CD8-positive, alpha-beta memory T cell (primary cell): ENCODE measurements at regions not wholly inside any gene's neighbourhood (a gene's known extent, or its start where the extent isn't known, plus 50 kb on each side); places are given as distances from the start of the nearest gene placed in this dataset.

Experiments
- CTCF ChIA-PET: fragments of 350-600 bp; sonication (Branson Sonifier 250); formaldehyde crosslinking; loops from one replicate; lab custom pipeline; 2021; ENCODE audit warnings: antibody characterized with exemption; lab: Charles Lee
- POLR2A ChIA-PET: fragments of 350-600 bp; sonication (Branson Sonifier 250); formaldehyde crosslinking; loops from one replicate; lab custom pipeline; 2021; ENCODE audit warnings: antibody characterized with exemption; lab: Charles Lee
- DNase-seq, 5 donors: peaks; one replicate each; pipeline versions ENCODE4 v3.0.0 to v3.0.0-alpha.2; 2020 to 2022; ENCODE audit warnings: mixed read lengths in 1 of 5
- H3K27ac ChIP-seq: one replicate; pipeline ENCODE4 v1.7.0; 2013; ENCODE audit warnings: low read depth, mild to moderate bottlenecking, low read length, moderate library complexity
- H3K27me3 ChIP-seq: 2 replicates; pipeline ENCODE4 v1.7.0; 2013; ENCODE audit warnings: low read length, mild to moderate bottlenecking; ENCODE audit not compliant: insufficient read depth, poor library complexity, severe bottlenecking
- H3K36me3 ChIP-seq: 2 replicates; pipeline ENCODE4 v1.7.0; 2013; ENCODE audit warnings: mild to moderate bottlenecking, low read length, moderate library complexity; ENCODE audit not compliant: insufficient read depth
- H3K4me1 ChIP-seq: 2 replicates; pipeline ENCODE4 v1.7.0; 2013; ENCODE audit warnings: mild to moderate bottlenecking, low read length, moderate library complexity; ENCODE audit not compliant: insufficient read depth
- H3K4me3 ChIP-seq: 2 replicates; pipeline ENCODE4 v1.7.0; 2013; ENCODE audit warnings: mild to moderate bottlenecking, low read length
- H3K9me3 ChIP-seq: 2 replicates; pipeline ENCODE4 v1.7.0; 2013; ENCODE audit warnings: mild to moderate bottlenecking, low read length
- H3K27ac Mint-ChIP-seq, 8 donors: one replicate each; pipeline ENCODE4 v1.8.0; 2020 to 2021; ENCODE audit warnings: mixed read lengths in 8 of 8, mild to moderate bottlenecking in 6 of 8, inconsistent platforms in 3 of 8, moderate library complexity in 3 of 8
- H3K27me3 Mint-ChIP-seq, 2 donors: one replicate each; pipeline ENCODE4 v1.8.0; 2020 to 2021; ENCODE audit warnings: mixed read lengths in 2 of 2, mild to moderate bottlenecking in 1 of 2, moderate library complexity in 1 of 2
- H3K36me3 Mint-ChIP-seq, 3 donors: one replicate each; pipeline ENCODE4 v1.8.0; 2020 to 2021; ENCODE audit warnings: mixed read lengths in 3 of 3, inconsistent platforms in 1 of 3, mild to moderate bottlenecking in 1 of 3
- H3K4me1 Mint-ChIP-seq, 3 donors: one replicate each; pipeline ENCODE4 v1.8.0; 2020 to 2021; ENCODE audit warnings: mixed read lengths in 3 of 3, inconsistent platforms in 1 of 3, mild to moderate bottlenecking in 1 of 3
- H3K4me3 Mint-ChIP-seq, 7 donors: one replicate each; pipeline ENCODE4 v1.8.0; 2020 to 2021; ENCODE audit warnings: mixed read lengths in 7 of 7, mild to moderate bottlenecking in 6 of 7, moderate library complexity in 4 of 7, inconsistent platforms in 2 of 7
- H3K9me3 Mint-ChIP-seq, 5 donors: one replicate each; pipeline ENCODE4 v1.8.0; 2020 to 2022; ENCODE audit warnings: mixed read lengths in 5 of 5, mild to moderate bottlenecking in 3 of 5, moderate library complexity in 2 of 5, inconsistent platforms in 1 of 5

DNA sequence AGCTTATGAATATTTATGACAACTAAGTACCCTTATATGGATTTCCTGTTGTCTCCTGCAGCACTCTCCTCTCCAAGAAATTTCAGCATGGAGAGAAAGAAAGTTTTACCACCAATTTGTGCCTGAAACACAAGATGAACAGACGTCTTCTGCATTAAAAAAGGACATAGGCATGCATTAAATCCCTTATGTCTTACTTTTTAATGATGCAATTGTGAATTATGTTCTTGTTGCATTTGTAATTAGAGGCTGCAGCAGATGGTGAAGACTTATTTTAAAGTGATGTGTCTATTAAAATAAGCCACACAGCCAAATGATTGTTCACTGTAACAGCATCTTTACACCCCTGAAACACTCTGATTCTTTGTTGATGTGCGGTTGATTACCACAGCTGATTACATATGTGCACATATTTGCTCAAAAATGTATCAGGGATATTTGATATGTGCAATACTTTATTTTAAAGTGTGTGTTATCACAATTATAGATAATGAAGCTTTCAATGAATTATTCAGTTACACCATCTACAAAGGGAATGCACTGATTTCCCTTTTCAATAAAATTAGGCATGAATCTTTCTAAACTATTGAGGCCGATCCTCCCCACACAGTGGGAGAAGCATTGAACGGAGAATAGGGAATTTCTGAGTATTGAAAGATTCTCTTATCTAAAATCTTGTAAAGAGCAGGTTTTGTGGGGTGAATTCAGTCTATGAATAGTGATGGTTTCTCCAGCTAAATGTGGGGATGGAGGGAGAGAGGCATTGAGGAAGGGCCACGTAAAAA is 585.1 kb downstream of the SLC4A3 start:
- Mint-ChIP-seq H3K9me3 (peaks cover 0 to 2% (median 0%) of the 10 kb centered on the region in 5 donors), H3K4me3 (no peak overlapping the region), H3K27me3 (peaks cover 0 to 4% of the 10 kb centered on the region in 2 donors), H3K27ac (no peak overlapping the region), H3K36me3 (no peaks in the 10 kb centered on the region), H3K4me1 (no peaks in the 10 kb centered on the region)
- H3K27me3 ChIP-seq = no peaks in the 10 kb centered on the region
- ChIA-PET POLR2A (no interaction called here), CTCF (no interaction called here)
- H3K9me3 ChIP-seq = no peaks in the 10 kb centered on the region
- H3K4me3 ChIP-seq = no peak overlapping the region
- no peak for DNase-seq
- no peaks in the 10 kb centered on the region for H3K4me1 ChIP-seq
- no peak overlapping the region for H3K27ac ChIP-seq
- no peaks in the 10 kb centered on the region for H3K36me3 ChIP-seq

DNA sequence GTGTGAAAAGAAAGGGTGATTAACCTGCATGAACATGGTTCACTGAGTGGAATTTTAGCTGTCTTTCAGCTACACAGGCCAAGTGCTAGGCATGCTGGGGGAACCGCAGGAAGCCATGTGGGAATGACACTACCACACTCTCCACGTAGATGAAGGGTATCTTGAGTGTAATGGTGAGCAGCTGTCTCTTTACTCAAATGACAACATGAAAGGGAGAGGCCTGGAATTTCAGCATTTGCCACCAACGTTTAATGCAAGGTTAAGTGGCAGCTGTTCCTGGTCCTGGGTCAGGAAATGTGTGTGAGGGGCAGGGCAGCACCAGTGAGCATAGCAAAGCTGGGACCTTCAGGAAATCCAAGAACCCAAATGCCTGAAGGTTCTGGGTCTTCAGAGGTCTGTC is 588.4 kb downstream of the SLC4A3 start:
- H3K27ac Mint-ChIP-seq = no peak overlapping the region
- H3K9me3 Mint-ChIP-seq = peaks cover 0 to 3% (median 0%) of the 10 kb centered on the region in 5 donors
- H3K27me3 Mint-ChIP-seq = peaks cover 0 to 4% of the 10 kb centered on the region in 2 donors
- no peaks in the 10 kb centered on the region for H3K36me3 Mint-ChIP-seq
- Histone ChIP-seq H3K4me1 (no peaks in the 10 kb centered on the region), H3K27me3 (no peaks in the 10 kb centered on the region), H3K4me3 (no peak overlapping the region), H3K9me3 (no peaks in the 10 kb centered on the region), H3K36me3 (no peaks in the 10 kb centered on the region), H3K27ac (no peak overlapping the region)
- ChIA-PET POLR2A (no interaction called here), CTCF (no interaction called here)
- DNase-seq = no peak
- H3K4me3 Mint-ChIP-seq = no peak overlapping the region
- no peaks in the 10 kb centered on the region for H3K4me1 Mint-ChIP-seq

GRCh38 chr2:220219371-220219770 is 591.9 kb downstream of the SLC4A3 start:
- no peak overlapping the region for H3K4me3 ChIP-seq
- H3K4me1 ChIP-seq = no peaks in the 10 kb centered on the region
- H3K27me3 ChIP-seq = no peaks in the 10 kb centered on the region
- Mint-ChIP-seq H3K4me3 (no peak overlapping the region), H3K4me1 (no peaks in the 10 kb centered on the region), H3K36me3 (no peaks in the 10 kb centered on the region), H3K27ac (no peak overlapping the region), H3K27me3 (peaks cover 0 to 4% of the 10 kb centered on the region in 2 donors), H3K9me3 (peaks cover 0 to 3% (median 0%) of the 10 kb centered on the region in 5 donors)
- DNase-seq = no peak
- H3K9me3 ChIP-seq = no peaks in the 10 kb centered on the region
- H3K27ac ChIP-seq = no peak overlapping the region
- POLR2A ChIA-PET = no interaction called here
- CTCF ChIA-PET = no interaction called here
- no peaks in the 10 kb centered on the region for H3K36me3 ChIP-seq

GRCh38 chr2:220220009-220220408 is 592.6 kb downstream of the SLC4A3 start:
- Histone ChIP-seq H3K4me3 (no peak overlapping the region), H3K4me1 (no peaks in the 10 kb centered on the region), H3K27me3 (no peaks in the 10 kb centered on the region), H3K9me3 (no peaks in the 10 kb centered on the region), H3K27ac (no peak overlapping the region), H3K36me3 (no peaks in the 10 kb centered on the region)
- no peak for DNase-seq
- H3K27me3 Mint-ChIP-seq = peaks cover 0 to 4% of the 10 kb centered on the region in 2 donors
- POLR2A ChIA-PET = no interaction called here
- H3K36me3 Mint-ChIP-seq = no peaks in the 10 kb centered on the region
- CTCF ChIA-PET = no interaction called here
- no peaks in the 10 kb centered on the region for H3K4me1 Mint-ChIP-seq
- H3K9me3 Mint-ChIP-seq = peaks cover 0 to 3% (median 0%) of the 10 kb centered on the region in 5 donors
- H3K27ac Mint-ChIP-seq = no peak overlapping the region
- H3K4me3 Mint-ChIP-seq = no peak overlapping the region

- peaks cover 0 to 4% of the 10 kb centered on the region in 2 donors for H3K27me3 Mint-ChIP-seq
- CTCF ChIA-PET = no interaction called here
Observed at GRCh38 chr2:220221992-220222391, 594.6 kb downstream of the SLC4A3 start.

DNA sequence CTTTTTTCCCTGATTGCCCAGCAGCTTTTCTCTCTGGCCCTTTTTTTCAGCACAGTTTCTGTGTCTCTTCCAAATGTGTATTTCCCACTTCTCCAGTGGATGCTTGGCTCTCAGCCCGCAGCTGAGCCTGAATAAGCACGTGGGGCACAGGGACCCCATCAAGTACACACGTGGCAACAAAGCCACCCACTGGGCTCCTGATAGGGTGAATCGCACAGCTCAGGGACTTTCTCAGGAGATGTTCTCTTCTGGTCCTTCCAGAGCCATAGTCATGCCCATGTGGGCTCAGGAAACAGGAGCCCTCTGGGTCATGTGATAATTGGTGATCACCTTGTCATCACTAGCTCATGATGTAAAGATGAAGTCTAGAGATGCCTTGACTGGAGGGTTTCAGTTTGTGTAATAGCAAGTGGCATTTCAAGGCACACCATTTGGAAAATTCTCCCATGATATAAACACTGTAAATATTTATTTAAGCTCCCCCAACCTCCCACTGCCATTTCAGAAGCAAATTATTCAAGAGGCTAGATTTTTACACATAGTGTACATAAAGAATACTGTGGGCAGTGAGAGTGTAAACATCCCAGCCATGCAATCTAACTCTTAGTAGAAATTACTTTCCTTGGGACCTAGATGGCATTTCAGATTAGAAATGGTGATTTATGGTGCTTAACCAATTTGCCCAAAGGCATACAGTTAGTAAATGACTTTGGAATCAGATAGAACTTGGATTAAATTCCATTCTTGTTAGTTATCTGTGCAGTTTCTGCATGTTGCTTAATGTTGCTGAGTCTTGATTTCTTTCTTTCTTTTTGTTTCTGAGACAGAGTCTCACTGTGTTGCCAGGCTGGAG is 597.5 kb downstream of the SLC4A3 start:
- no peaks in the 10 kb centered on the region for H3K27me3 Mint-ChIP-seq
- ChIA-PET POLR2A (no interaction called here), CTCF (no interaction called here)
- no peak for DNase-seq
- Histone ChIP-seq H3K4me1 (no peaks in the 10 kb centered on the region), H3K4me3 (no peak overlapping the region), H3K36me3 (no peaks in the 10 kb centered on the region), H3K9me3 (no peaks in the 10 kb centered on the region), H3K27ac (no peak overlapping the region), H3K27me3 (no peaks in the 10 kb centered on the region)
- H3K36me3 Mint-ChIP-seq = no peaks in the 10 kb centered on the region
- H3K4me1 Mint-ChIP-seq = no peaks in the 10 kb centered on the region
- no peak overlapping the region for H3K4me3 Mint-ChIP-seq
- no peak overlapping the region for H3K27ac Mint-ChIP-seq
- H3K9me3 Mint-ChIP-seq = peaks cover 0 to 6% (median 0%) of the 10 kb centered on the region in 5 donors

More at GRCh38 chr2:220221992-220222391, 594.6 kb downstream of the SLC4A3 start:
- Histone ChIP-seq H3K36me3 (no peaks in the 10 kb centered on the region), H3K27ac (no peak overlapping the region), H3K9me3 (no peaks in the 10 kb centered on the region), H3K4me1 (no peaks in the 10 kb centered on the region), H3K4me3 (no peak overlapping the region), H3K27me3 (no peaks in the 10 kb centered on the region)
- Mint-ChIP-seq H3K9me3 (peaks cover 0 to 6% (median 0%) of the 10 kb centered on the region in 5 donors), H3K4me3 (no peak overlapping the region), H3K27ac (no peak overlapping the region), H3K4me1 (no peaks in the 10 kb centered on the region), H3K36me3 (no peaks in the 10 kb centered on the region)
- POLR2A ChIA-PET = no interaction called here
- DNase-seq = no peak

DNA sequence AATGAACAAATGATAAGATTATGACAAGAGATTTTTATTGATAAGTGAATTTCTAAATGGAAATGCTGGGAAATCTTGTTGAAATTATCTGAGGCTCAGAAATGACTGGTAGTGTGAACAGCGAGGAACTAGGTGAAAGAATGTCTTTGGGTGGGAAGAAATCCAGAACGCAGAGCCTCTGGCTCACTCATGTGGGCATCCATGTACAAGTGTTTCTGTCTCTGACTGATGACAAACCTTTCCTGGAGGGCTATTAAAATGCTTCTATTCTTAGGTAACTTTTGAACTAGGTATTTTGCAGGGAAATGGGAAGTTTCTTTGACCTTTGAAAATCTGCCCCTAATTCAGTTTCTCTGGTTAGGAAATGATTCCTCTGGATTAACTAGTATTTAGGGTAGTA is 598.6 kb downstream of the SLC4A3 start:
- Histone ChIP-seq H3K9me3 (no peaks in the 10 kb centered on the region), H3K36me3 (no peaks in the 10 kb centered on the region), H3K4me1 (no peaks in the 10 kb centered on the region), H3K27ac (no peak overlapping the region), H3K4me3 (no peak overlapping the region), H3K27me3 (no peaks in the 10 kb centered on the region)
- no peaks in the 10 kb centered on the region for H3K36me3 Mint-ChIP-seq
- H3K4me1 Mint-ChIP-seq = no peaks in the 10 kb centered on the region
- no peak for DNase-seq
- H3K4me3 Mint-ChIP-seq = no peak overlapping the region
- H3K27me3 Mint-ChIP-seq = no peaks in the 10 kb centered on the region
- ChIA-PET CTCF (no interaction called here), POLR2A (no interaction called here)
- peaks cover 0 to 6% (median 0%) of the 10 kb centered on the region in 5 donors for H3K9me3 Mint-ChIP-seq
- H3K27ac Mint-ChIP-seq = no peak overlapping the region

DNA sequence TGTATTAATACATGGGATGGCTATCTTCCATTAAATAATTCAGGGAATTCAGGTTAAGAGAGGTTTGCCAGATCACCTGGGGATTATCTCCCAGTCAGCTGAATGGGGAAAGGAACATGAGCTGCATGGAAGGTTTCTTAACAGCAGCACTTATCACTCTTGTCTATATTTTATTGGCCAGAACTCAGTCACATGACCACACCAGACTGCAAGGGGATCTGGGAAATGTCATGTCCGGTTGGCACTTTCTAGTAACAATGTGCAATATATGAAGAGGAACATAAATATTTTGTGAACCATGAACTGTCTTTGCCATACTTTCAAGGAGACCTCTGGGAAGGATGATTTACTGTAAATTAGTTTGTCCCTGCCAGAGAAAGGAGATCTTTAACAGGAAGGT is 599.1 kb downstream of the SLC4A3 start:
- Histone ChIP-seq H3K4me1 (no peaks in the 10 kb centered on the region), H3K4me3 (no peak overlapping the region), H3K27me3 (no peaks in the 10 kb centered on the region), H3K9me3 (no peaks in the 10 kb centered on the region), H3K36me3 (no peaks in the 10 kb centered on the region), H3K27ac (no peak overlapping the region)
- peaks cover 0 to 6% (median 0%) of the 10 kb centered on the region in 5 donors for H3K9me3 Mint-ChIP-seq
- POLR2A ChIA-PET = no interaction called here
- DNase-seq = no peak
- H3K36me3 Mint-ChIP-seq = no peaks in the 10 kb centered on the region
- H3K4me1 Mint-ChIP-seq = no peaks in the 10 kb centered on the region
- H3K4me3 Mint-ChIP-seq = no peak overlapping the region
- H3K27me3 Mint-ChIP-seq = no peaks in the 10 kb centered on the region
- CTCF ChIA-PET = no interaction called here
- no peak overlapping the region for H3K27ac Mint-ChIP-seq
